Mesothelial cell of epicardium (in vitro differentiated cells): ENCODE measurements at regions not wholly inside any gene's neighbourhood (a gene's known extent, or its start where the extent isn't known, plus 50 kb on each side); places are given as distances from the start of the nearest gene placed in this dataset.

Source experiments
- DNase-seq, 2 experiments: peaks; one replicate each; pipeline ENCODE4 v3.0.0; 2021; ENCODE audit warnings: low spot score in 2 of 2; ENCODE audit not compliant: unreplicated experiment in 2 of 2
- H3K27ac Mint-ChIP-seq: 2 replicates; pipeline ENCODE4 v1.8.0; 2021; ENCODE audit warnings: mixed read lengths
- H3K27me3 Mint-ChIP-seq: 2 replicates; pipeline ENCODE4 v1.8.0; 2021; ENCODE audit warnings: low read depth, mixed read lengths
- H3K36me3 Mint-ChIP-seq: 2 replicates; pipeline ENCODE4 v1.8.0; 2021; ENCODE audit warnings: mixed read lengths
- H3K4me1 Mint-ChIP-seq: 2 replicates; pipeline ENCODE4 v1.8.0; 2021; ENCODE audit warnings: mixed read lengths
- H3K4me3 Mint-ChIP-seq: 2 replicates; pipeline ENCODE4 v1.8.0; 2021; ENCODE audit warnings: mild to moderate bottlenecking, moderate library complexity, mixed read lengths
- H3K9me3 Mint-ChIP-seq: 2 replicates; pipeline ENCODE4 v1.8.0; 2021; ENCODE audit warnings: mixed read lengths
- CTCF ChIP-seq: fragments of 200-600 bp; sonication (generic); IDR thresholded peaks from one replicate; pipeline ENCODE4 v1.5.0; 2021; ENCODE audit warnings: antibody characterized with exemption; ENCODE audit not compliant: unreplicated experiment

- Mint-ChIP-seq H3K27ac (peak overlapping the region; percentile 87), H3K27me3 (no peaks in the 10 kb centered on the region), H3K4me1 (peaks cover 74% of the 10 kb centered on the region), H3K36me3 (no peaks in the 10 kb centered on the region), H3K9me3 (no peaks in the 10 kb centered on the region), H3K4me3 (no peak overlapping the region)
- no peak for DNase-seq
- TF ChIP-seq CTCF: no peak
These were observed 72.6 kb upstream of the IPO9 start for GRCh38 chr1:201756406-201756805.

DNA sequence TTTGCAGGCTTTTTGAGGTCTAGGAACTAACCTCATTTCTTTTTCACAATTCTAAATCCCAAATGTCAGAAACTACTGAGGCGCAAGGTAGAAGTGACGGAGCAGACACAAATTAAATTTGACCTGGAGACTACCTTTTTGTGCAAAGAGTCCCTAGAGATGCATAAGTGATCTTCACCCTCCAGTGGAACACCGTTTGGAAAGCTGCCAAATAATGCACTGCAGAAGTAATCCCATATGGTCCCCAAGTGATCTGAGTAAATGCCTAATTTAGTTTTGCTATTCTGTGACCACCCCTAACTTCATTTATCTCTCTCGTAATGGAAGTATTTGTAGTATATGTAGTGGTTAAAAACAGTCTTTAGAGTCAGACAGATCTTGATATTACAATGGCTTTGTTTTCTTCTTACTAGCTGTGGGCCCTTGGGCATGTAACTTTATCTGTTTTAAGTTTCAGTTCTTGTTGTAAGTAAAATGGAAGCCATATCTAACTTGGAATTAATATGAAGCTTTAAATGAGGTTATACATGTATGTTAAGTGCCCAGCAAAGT, 70.4 kb upstream of the IPO9 start:
- Mint-ChIP-seq H3K9me3 (no peaks in the 10 kb centered on the region), H3K4me1 (peaks cover 61% of the 10 kb centered on the region), H3K27ac (peak overlapping the region; percentile 13), H3K4me3 (no peak overlapping the region), H3K27me3 (no peaks in the 10 kb centered on the region), H3K36me3 (no peaks in the 10 kb centered on the region)
- DNase-seq: no peak
- TF ChIP-seq CTCF: no peak

DNA sequence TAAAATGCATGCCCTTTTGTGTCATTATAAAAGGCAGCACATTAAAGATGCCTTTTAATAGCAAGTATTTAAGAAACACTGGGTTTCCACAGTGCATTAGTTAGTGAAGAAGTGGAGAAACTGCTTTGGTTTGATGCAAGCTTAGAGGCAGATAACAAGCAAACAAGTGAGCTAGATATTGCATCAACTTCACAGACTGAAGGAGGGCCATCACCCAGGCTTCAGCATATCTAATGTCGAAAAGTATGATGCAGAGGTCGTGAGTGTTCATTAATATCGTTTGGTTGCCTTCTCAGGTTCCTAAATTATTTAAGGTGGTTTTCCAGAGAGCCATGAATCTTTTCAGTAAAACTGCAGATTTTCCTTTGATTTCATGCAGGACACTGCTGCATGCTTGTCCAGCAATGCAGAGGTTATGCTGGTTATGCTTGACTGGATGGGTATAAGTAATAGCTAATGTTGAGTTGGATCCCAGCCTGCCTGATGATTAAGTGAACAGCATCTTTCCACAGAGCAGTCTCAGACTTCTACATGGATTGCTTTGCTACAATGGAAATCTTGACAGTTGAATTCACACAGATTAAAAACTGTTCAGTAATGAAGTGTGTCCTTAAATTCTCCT, 69.7 kb upstream of the IPO9 start:
- Mint-ChIP-seq H3K36me3 (no peaks in the 10 kb centered on the region), H3K27ac (peak overlapping the region; percentile 21), H3K9me3 (no peaks in the 10 kb centered on the region), H3K4me3 (no peak overlapping the region), H3K4me1 (peaks cover 59% of the 10 kb centered on the region), H3K27me3 (no peaks in the 10 kb centered on the region)
- DNase-seq: no peak
- no peak for TF ChIP-seq CTCF

GRCh38 chr1:201760516-201760915, 68.4 kb upstream of the IPO9 start:
- no peaks in the 10 kb centered on the region for H3K36me3 Mint-ChIP-seq
- H3K27ac Mint-ChIP-seq: no peak overlapping the region
- DNase-seq: no peak
- TF ChIP-seq CTCF: no peak
- H3K4me1 Mint-ChIP-seq: peaks cover 53% of the 10 kb centered on the region
- H3K4me3 Mint-ChIP-seq: no peak overlapping the region
- no peaks in the 10 kb centered on the region for H3K27me3 Mint-ChIP-seq
- H3K9me3 Mint-ChIP-seq: no peaks in the 10 kb centered on the region

DNA sequence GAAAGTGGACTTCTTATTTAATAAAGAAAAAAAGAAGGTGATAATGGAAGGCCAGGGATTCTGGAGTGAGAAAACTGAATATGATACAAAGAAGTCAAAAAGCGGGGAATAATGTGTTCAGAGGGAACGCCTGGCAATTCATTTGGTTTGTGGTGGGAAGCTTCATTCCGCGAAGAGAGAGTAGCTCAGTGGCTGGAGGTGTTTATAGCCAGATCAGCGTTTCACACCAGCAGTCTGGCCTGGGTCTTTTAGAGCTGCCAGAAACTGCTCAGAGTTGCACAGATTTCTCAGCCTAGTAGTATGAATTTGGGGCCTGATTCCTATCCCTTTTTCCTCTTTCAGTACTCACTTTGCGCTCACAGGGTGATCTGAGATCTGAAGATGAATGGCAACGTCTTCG, 67.8 kb upstream of the IPO9 start:
- Mint-ChIP-seq H3K4me3 (no peak overlapping the region), H3K4me1 (peaks cover 58% of the 10 kb centered on the region), H3K9me3 (no peaks in the 10 kb centered on the region), H3K27me3 (no peaks in the 10 kb centered on the region), H3K36me3 (no peaks in the 10 kb centered on the region), H3K27ac (peak overlapping the region; percentile 8)
- TF ChIP-seq CTCF: no peak
- DNase-seq: no peak
